GM19351 (cell line): ENCODE measurements at regions not wholly inside any gene's neighbourhood (a gene's known extent, or its start where the extent isn't known, plus 50 kb on each side); places are given as distances from the start of the nearest gene placed in this dataset.

Source experiments
- ATAC-seq: cut with Tn5 transposase; IDR thresholded peaks from one replicate; pipeline ENCODE4 v1.9.1; 2021; ENCODE audit warnings: mild to moderate bottlenecking, moderate library complexity; ENCODE audit not compliant: unreplicated experiment

DNA sequence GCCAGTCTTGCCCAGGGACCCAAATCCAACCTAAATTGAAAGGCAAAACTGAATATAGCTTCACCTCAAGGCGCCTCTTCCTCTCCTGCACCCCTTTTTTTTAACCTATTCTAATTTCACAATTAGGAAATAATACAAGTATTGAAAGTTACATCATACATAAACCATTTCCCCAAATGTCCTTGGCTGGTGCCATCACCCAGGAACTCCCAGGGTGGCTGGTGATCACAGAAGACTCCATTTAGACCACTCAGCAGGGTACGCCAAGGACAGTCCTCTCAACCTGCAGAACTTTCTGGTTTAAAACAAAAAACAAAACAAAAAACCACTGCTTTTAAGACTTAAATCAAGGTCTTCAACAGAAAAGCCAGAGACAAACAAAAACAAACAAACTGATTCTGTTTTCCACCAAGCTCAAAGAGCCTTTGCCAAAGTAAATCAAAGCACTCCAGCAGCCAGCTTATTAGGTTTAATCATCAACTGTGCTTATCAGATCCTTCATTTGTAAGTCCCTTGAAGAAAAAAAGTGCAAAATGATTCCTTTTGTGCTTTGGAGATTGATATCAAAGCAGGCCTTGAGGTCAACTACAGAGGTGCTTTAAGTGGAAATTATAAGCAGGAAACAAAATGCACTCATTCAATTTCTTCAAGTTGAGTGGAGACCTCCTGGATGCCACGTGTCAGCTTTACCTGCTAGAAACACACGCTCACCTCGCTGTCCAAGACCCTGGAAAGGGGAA lies 113.0 kb downstream of the ETS2 start:
- no peak for ATAC-seq

DNA sequence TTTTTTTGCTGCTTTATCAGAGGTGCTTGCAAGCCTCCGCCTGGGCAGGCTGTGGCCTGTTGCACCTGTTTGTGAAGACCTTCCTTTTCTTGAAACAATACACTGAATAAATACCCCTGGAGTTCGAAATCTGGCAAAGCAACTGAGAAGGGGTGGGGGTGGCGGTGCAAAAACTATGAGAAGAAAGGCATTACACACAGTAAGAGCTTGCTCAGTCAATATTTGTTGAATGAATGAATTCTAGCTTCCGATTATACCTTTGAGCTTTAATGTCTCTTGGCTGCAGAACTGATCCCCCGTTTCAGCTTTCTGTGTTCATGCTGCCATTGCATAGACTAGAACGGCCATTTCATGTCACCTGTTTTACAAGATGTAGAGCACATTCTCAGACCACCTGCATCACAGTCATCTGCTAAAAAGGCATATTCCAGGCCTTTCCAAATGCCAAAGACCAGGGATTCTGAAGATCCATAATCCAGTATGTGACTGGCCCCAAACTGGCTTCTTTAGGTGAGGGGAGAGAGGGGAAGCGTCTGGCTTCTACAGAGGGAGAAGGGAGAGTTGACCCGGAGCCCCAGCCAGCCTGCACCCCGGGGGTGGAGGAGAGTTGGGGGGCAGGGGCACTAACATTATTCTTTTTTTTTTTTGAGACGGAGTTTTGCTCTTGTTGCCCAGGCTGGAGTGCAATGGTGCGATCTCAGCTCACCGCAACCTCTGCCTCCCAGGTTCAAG lies 111.5 kb downstream of the ETS2 start:
- ATAC-seq, result no peak

DNA sequence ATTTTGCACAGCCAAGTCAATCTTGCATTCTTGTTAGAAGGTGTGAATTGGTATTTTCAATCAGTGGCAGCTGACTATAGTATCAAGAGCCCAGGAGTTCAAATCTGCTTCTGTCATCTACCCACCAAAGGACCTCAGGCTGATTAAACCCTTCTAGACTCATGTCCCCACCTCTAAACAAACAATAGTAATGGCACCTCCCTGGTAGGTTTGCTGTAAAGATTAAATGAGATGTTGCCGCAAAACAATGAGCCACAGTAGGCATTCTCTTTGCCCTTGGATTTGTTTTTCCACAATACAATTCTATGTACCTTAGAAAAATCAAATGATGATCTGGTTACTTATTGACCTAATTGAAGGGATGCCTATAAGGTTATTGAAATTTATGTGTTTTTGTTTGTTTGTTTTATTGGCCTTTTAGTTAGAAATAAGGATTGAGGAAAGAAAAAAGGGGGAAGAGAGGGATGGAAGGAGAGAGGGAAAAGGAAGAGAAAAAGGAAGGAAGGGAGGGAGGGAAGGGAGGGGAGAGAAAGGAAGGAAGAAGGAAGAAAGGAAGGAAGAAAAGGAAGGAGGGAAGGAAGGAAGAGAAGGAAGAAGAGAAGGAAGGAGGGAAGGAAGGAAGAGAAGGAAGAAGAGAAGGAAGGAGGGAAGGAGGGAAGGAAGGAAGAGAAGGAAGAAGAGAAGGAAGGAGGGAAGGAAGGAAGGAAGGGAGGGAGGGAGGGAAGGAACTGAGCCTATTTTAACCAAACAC lies 110.7 kb downstream of the ETS2 start:
- ATAC-seq, result no peak

DNA sequence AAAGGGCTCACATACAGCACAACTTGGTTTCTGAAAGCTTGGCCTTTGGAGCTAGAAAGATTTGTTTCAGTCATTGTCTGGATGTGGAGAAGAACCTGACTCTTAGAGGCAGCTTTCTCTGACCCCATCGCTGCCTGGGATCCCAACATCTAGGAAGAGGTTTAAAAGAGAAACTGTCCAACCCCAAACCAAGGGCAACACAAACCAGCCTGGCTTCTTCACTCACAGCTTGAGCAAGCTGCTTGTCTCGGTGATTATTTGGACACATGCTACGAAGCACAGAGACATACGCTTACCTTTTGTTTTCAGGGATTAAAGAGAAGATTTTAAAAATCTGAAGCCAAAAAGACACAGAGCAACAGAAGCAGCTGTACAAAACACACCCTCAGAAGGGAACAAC lies 109.8 kb downstream of the ETS2 start:
- no peak for ATAC-seq

DNA sequence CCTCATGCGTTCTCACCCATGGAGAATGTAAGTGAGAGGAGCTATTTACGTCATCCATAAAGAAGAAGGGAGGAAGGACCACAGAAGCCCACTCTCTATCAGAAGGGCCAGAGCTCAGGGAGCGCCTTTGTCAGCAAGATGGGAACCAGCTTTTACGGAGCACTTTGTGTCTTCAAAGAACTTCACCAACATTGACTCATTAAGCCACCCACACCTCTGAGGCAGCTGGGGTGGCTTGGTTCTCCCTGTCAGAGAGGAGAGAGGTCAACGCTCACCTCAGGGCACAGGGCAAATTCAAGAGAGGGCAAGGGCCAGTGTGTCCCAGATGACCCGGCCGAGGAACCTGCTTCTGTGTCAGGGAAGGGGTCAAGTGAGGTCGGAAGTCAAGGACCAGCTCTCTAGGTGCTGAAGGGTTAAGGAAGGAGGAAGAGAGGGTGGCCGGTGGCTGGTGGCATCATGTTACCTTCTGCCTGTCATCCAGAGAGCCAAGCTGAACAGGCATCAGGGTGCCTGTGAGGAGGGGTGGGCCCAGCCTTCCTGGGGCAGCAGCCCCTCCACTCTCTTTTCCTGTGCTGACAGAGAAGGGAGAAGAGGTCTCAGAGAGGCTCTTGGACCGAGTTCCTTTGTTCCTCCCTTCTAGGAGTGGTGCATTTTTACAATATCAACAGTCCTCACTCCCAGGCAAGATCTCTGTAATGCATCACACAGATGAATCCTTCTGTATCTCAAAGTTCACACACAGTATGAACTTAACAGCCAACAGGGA lies 109.0 kb downstream of the ETS2 start:
- no peak for ATAC-seq

DNA sequence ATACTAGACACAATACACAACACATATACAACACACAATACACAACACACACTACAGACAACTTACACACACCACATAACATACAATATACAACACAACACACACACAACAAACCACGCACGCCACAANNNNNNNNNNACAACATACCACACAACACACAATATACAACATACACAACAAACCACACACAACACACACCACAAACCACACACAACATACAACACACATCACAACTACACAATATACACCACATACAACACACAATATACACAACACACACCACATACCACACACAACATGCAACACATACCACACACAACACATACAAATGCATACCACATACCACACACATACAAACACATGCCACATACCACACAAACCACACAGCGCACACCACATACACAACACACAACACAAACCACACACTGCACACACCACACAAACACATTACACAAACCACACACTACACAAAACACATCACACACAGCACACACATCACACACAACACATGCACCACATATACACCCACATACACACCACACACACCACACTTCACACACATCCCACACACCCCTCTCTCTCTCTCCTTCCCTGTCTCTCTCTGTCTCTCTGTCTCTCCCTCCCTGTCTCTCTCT lies 108.3 kb downstream of the ETS2 start:
- no peak for ATAC-seq

DNA sequence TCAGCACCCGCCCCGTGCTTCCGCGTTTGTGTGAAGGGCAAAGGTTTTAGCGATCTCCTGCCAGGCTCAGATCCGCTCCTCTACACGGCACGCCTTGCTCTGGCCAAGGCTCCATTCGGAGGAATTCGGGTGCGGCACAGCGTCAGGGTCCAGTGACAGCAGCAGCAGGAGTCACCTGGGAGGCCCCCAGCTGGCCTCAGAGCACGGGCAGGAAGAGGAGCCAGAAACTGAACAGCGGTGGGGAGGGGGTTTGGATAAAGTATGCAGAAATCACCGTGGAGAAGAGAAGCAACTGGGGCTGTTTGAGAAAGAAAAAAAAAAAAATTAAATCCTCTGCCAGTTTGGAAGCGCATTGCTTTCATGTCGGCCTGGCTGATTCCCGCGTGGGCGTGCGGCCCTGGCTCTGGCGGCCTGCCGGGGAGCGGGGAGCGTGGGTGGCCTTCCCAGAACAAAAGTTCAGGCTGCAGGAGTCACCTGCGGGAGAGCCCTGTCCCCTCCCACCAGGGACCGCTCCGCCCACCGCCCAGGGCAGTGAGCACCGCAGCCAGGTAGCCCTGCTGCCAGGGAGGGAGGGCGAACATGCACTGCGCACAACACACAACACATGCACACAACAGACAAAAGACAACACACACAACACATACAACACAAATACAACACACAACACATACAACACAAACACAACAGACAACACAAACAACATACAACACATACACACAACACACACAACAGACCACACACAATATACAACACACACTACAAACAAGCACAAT lies 107.6 kb downstream of the ETS2 start:
- ATAC-seq, result no peak

DNA sequence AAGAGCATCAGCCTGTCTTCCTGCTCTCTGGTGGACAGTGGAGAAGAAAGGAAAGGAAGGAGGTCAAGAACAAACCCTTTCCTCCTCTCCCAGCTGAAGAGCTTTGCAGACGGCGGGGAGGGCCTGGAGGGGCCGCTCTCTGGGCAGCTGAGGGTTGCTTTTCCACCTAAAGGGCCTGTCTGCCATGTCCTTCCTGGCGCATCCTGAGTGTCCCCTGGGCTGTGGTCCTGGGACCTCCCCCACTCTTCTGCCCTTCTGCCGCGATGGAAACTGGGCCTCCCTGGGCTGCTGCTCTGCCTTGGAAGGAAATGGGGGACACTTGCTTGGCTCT lies 107.0 kb downstream of the ETS2 start:
- ATAC-seq, result no peak

DNA sequence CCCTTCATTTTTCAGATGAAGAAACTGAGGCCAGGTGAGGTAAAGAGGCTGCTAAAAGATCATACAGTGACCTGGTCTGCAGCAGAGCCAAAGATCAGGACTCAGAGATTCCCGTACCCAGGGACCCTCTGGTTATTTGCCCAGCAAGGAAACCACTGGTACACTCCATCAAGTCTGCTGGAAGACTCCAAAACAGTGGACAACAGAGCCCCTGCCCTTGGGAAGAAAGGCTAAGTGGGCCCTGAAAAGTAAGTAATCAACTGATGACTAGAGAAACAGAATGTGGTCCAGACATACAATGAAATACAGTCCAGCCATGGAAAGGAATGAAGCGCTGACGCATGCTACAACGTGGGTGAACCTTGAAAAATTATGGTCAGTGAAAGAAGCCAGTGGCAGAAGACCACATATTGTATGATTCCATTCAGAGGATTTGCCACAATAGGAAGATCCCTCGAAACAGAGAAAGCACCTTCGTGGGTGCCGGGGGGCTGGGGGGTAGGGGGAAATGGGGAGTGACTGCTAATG lies 106.4 kb downstream of the ETS2 start:
- ATAC-seq, result no peak

DNA sequence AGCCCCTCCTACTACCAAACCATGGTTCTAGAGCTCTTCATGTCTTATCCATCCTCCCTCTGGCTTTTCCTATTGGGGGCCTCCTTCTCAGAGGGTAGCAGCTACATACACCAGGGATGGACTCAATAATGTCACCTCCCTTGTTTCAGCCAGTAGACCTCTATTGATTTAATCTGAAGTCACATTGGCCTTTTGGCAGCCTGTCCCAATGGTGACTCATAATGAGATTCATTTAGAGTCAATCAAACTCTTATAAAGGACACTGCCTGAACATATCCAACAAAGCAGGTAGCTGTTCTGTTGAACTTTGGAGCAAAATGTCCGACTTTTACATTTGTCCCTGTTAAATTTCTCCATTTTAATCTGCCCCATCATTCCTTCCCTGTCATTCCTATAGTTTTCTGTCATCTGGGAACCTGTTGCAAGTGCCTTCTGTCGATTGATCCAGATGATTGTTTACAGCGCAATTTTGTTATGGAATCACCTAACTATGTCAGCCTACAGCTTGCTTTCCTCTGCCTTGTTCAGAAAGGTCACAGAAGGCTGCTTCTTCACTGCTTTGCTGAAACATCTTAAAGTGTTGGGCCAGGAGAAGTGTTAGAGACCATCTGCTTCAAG lies 105.9 kb downstream of the ETS2 start:
- no peak for ATAC-seq

DNA sequence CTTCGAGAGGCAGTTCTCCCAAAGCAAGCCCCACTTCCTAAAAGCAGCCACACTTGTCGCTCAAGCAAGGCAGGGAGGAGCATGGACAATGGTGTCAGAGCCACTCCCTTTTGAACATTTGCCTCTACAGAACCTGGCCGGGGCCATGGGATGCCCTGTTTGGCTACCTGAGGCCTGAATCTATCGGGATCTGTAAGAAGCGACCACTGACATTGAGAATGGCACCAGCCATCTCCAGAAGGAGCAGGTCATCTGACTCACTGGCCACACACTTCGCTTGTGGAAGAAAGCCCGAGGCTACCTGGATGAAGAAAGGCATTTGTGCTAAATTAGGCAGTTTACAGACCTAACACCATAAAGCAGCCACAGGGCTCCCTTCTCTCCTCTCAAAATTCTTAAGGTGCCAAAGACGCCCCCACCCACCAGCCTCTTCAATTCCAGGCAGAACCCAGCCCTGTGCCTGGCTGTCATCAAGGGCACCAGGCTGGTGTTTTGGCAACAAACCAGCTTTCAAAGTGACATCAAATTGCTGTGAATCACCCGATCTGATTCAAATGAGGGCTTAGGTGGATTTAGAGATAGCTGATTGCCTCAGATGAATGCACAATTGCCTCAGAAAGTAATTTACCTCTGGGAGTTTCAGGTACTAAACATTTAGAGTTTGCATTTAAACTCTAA lies 104.8 kb downstream of the ETS2 start:
- ATAC-seq, result no peak

DNA sequence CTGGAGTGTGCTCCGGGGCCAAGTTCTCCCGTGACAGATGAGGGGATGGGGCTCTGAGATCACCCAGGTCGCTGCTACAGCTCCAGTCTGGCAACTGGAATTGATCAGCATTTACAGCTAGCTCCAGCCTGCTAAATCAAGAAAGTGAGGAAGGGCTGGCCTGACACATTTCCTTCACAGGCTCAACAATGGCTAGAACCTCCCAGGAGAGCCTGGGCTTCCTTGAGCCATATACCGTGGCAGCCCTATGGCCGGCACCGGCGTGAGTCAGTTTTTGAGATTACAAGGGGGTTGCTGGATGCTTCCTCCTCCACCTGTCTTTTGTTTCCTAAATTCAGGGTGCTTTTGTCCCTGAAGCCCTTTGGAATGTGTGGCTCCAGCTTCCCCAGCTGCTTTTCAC lies 104.2 kb downstream of the ETS2 start:
- ATAC-seq, result no peak

DNA sequence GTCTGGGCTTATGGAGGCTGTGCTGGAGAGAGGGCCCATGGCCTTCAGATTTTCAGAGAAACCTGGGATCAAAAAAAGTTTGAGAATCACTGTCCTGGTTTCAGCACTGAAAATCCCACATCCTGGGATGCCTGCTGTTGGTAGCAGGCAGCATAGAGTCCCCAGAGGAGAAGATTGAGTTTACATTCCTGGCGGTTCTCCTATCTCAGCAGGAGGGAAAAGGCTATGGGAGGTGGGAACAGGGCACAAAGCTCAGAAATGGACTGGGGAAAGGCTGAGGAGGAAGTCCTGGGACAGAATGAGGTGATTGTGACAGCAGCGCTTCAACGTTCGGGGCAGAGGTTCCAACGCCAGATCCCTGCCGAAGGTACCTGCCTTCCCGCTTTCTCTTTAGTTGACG lies 103.4 kb downstream of the ETS2 start:
- ATAC-seq, result no peak

DNA sequence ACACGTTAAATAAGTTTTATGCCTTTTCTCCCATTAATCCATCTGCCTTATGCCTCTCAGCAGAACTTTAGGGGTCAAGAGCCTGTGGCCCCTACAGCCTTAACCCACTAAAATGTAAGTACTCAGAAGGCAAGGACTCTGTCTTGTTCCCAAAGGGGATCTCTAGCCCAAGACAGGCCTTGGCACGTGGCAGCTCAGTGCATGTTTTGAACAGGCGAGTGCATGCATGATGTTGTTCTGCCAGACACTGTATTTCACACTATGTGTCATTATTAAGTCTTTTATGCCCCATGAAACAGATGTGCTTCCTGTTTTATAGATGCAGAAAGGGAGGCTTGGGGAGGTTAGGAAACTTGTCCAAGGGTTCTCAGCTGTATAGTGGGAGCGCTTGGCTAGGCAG lies 102.8 kb downstream of the ETS2 start:
- ATAC-seq, result no peak

DNA sequence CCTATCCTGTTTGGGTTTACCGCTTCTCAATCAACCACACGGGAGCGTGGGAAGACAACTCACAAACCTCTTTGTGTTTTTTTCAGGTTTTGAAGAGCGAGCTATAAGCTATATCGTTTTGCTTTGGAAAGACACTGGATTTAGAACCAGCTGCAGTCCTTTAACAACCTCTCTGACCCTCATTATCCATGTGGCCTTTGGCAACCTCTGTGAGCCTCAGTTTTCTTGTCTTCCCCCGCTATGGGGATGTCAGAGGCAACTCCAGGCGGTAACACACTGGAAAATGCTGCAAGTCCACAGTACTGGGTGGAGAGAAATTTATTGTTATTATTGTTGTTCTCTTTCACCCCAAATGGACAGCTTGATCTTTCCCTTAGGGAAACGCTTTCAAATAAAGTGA lies 100.0 kb downstream of the ETS2 start:
- ATAC-seq, result no peak

DNA sequence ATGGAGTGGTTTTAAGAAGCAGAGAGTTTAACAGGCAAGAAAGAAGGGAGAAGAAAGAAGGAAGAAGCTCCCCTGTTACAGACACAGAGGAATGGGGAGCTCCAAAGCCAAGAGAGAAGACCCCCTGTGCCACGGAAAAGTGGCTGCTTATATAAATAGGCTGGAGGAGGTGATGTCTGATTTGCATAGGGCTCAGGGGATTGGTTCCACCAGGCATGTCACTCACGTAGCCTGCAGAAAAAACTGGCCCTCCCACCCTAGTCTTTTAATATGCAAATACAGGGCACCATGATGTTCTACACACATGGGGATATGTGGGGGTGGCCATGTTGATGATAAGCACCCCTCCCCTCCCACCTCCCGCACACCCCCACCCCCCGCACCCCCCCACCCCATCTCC lies 99.6 kb downstream of the ETS2 start:
- no peak for ATAC-seq

DNA sequence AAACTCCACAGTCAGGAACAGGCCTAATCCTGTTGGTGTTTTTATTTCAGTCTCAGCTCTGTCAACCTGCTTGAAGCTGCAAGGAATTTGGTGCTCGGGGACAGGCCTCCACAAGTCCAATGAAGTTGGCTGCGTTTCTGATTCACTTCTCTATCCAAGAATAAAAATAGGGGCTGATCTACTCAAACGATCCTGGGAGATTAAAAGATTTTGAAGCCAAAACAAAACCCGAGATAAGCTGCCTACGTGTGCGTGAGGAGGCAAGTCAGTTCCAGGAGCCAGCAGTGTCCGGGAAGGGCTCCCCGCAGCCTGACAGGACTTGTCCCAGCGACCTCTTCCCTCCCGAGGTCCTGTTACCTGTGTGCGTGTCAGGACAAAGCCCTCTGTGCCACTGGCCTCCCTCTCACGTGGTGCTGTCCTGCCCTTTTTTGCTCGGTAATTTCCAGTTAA lies 98.0 kb downstream of the ETS2 start:
- no peak for ATAC-seq

DNA sequence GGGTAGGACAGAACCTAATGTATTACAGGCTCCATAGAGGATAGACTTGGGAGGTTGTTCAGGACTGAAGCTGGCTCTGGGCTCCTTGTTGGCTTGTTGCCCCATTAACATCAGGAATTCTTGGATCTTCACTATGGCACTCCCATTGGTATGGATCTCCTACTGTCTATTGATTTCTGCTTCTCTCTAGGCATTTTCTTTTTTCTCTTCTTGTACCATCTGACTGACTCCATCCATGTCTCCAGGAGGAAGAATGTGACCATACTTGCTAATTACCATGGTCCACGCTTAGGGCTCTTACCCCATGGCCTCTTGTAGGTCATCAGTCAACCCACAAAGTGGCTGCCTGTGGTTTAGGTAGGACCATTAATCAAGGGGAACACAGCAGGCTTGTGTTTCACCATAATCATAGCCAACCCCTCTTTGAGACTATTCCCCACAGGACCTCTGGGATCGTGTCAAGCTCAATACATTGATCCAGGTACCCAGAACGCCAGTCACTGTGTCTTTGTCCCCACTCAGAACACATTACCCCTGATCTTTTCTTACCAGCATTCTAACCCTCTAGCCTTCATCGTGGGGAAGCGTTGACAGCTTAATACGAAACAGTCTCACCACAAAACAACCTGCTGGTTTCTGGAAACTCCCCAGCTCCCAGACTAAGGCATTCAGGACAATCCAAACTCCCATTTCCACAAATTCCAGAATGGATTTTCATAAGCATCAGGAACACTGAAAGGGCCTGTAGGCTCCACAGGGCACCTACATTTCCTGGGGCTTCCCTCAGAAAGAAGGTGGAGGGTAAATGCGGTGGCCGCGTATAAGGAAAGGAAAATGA lies 97.1 kb downstream of the ETS2 start:
- ATAC-seq, result no peak
